NT2/D1 (cell line): ENCODE measurements at regions not wholly inside any gene's neighbourhood (a gene's known extent, or its start where the extent isn't known, plus 50 kb on each side); places are given as distances from the start of the nearest gene placed in this dataset.

Experiments used
- DNase-seq: peaks from one replicate; pipeline ENCODE4 v3.0.0-alpha.2; 2011; ENCODE audit warnings: low read depth, low spot score
- H3K27me3 ChIP-seq: 2 replicates; pipeline ENCODE4 v1.6.0; 2011; ENCODE audit warnings: mild to moderate bottlenecking; ENCODE audit not compliant: insufficient read length, insufficient read depth
- H3K36me3 ChIP-seq: 2 replicates; pipeline ENCODE4 v1.6.1; 2011; ENCODE audit warnings: mild to moderate bottlenecking, low read length, mixed read lengths; ENCODE audit not compliant: insufficient read depth, insufficient read length
- H3K4me1 ChIP-seq: 2 replicates; pipeline ENCODE4 v1.5.1; 2011; ENCODE audit not compliant: insufficient read depth, insufficient read length
- H3K4me3 ChIP-seq: 2 replicates; pipeline ENCODE4 v1.5.1; 2011; ENCODE audit warnings: low read depth; ENCODE audit not compliant: insufficient read length
- H3K9ac ChIP-seq: 2 replicates; pipeline ENCODE4 v1.6.0; 2011; ENCODE audit warnings: low read depth; ENCODE audit not compliant: insufficient read length
- H3K9me3 ChIP-seq: 2 replicates; pipeline ENCODE4 v1.5.1; 2011; ENCODE audit warnings: mild to moderate bottlenecking, low read length; ENCODE audit not compliant: insufficient read depth
- SUZ12 ChIP-seq: IDR thresholded peaks from 2 replicates; pipeline ENCODE4 v1.6.1; 2011; ENCODE audit not compliant: insufficient read length, insufficient read depth; ENCODE audit errors: extremely low read depth
- YY1 ChIP-seq: IDR thresholded peaks from 2 replicates; pipeline ENCODE4 v1.6.1; 2011; ENCODE audit not compliant: insufficient read length, insufficient read depth
- ZNF274 ChIP-seq: IDR thresholded peaks from 2 replicates; pipeline ENCODE4 v1.6.1; 2011; ENCODE audit warnings: mild to moderate bottlenecking, low read depth, low read length

DNA sequence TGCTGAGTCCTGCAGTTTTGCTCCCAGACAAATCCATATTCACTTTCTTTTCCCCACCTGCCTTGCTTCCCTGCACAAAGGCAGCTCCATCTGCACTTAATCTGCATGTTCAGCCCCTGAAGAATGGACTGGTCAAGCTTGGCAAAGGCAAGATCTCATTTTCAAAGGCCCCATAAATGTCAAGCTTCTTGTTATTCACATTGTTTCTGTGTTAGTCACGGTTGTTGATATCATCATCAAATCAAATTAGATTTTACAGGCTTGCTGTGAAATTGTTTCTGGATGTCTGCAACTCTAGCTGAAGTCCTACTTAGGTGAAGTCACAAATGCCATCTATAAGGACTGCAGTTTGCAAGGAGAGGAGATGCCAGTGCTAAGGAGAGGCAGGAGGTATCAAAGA, 91.0 kb downstream of the GPAM start:
- Histone ChIP-seq H3K9me3 (no peaks in the 10 kb centered on the region), H3K9ac (no peak overlapping the region), H3K4me1 (no peaks in the 10 kb centered on the region), H3K27me3 (no peaks in the 10 kb centered on the region), H3K36me3 (no peaks in the 10 kb centered on the region), H3K4me3 (no peak overlapping the region)
- DNase-seq = no peak
- no peak for TF ChIP-seq ZNF274
- TF ChIP-seq SUZ12 = no peak
- no peak for TF ChIP-seq YY1

DNA sequence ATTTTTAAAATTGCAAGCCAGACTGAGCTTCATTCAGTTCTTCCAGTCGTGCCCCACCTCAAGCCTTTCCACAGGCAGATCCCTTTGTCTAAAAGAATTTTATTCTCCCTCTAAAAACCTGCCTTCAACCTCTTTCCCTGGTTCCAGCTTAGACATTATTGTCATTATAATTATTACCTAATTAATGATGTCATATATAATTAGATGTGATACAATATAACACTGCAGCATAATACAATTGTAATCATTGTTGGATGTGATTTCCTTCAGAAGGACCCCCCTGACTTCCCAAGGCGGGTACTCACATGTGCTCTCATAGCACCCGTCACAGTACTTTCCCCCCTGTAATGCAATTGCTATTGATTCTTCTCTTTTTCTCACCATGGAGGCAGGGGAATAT, 88.6 kb downstream of the GPAM start:
- H3K36me3 ChIP-seq = no peaks in the 10 kb centered on the region
- no peak overlapping the region for H3K9ac ChIP-seq
- no peak for DNase-seq
- no peak overlapping the region for H3K4me3 ChIP-seq
- no peaks in the 10 kb centered on the region for H3K4me1 ChIP-seq
- no peaks in the 10 kb centered on the region for H3K27me3 ChIP-seq
- H3K9me3 ChIP-seq = peaks cover 2% of the 10 kb centered on the region; the same call in 1 of the 2 replicates
- no peak for TF ChIP-seq YY1
- no peak for TF ChIP-seq ZNF274
- TF ChIP-seq SUZ12 = no peak

DNA sequence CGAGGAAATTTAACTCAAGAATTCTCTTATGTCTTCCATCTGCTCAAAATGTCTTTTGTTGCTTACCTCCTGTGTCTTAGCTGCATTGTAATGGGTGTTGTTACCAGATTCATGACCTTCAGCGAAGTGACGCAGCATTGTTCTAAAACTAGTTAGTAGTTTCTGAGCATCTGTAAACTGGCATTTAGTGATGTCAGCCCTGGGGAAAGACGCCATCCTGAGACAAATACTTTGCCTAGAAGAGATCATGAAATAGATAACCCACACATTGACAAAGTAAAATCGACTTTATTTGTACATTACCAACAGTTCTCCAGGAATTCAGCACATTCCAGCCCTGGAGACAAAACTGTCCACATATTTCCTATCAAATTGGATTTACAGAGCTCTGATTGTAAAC, 87.8 kb downstream of the GPAM start:
- H3K9me3 ChIP-seq = peaks cover 10% of the 10 kb centered on the region; the same call in 1 of the 2 replicates
- H3K36me3 ChIP-seq = no peaks in the 10 kb centered on the region
- no peak overlapping the region for H3K4me3 ChIP-seq
- DNase-seq = no peak
- no peak overlapping the region for H3K9ac ChIP-seq
- H3K27me3 ChIP-seq = no peaks in the 10 kb centered on the region
- no peaks in the 10 kb centered on the region for H3K4me1 ChIP-seq
- TF ChIP-seq YY1 = no peak
- TF ChIP-seq SUZ12 = no peak
- TF ChIP-seq ZNF274 = no peak

DNA sequence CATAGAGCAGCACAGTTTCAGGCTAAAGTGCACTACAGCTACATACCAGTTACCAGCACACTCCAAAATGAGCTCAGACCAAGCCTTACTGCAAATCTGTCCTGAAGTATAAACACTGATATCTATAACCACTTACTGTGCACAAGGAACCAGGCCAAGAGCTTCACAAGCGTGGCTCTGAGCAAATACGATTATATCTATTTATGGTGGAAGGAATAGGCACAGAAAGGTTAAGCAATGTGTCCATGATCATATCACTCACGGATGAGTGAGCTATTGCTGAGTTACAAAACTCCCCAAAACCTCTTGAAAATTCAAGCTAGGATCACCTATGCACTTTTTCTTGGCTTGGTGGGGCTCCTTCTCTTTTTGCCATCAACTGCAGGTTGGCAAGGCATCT, 84.9 kb downstream of the GPAM start:
- Histone ChIP-seq H3K4me3 (no peak overlapping the region), H3K4me1 (no peaks in the 10 kb centered on the region), H3K27me3 (no peaks in the 10 kb centered on the region), H3K36me3 (no peaks in the 10 kb centered on the region), H3K9ac (no peak overlapping the region), H3K9me3 (peaks cover 29% of the 10 kb centered on the region; the same call in 1 of the 2 replicates)
- no peak for TF ChIP-seq ZNF274
- no peak for TF ChIP-seq SUZ12
- TF ChIP-seq YY1 = no peak
- DNase-seq = no peak
